CD4-positive, alpha-beta T cell treated with Interleukin-15 for 4 hours (primary cell): ENCODE measurements at regions not wholly inside any gene's neighbourhood (a gene's known extent, or its start where the extent isn't known, plus 50 kb on each side); places are given as distances from the start of the nearest gene placed in this dataset.
"Not testable (repeated sequence)": the region's sequence is repeated elsewhere in the genome, so short reads cannot be mapped to it uniquely, and the experiment has no call there.

Experiments
- DNase-seq: peaks from one replicate; pipeline ENCODE4 v3.0.0-alpha.2; 2020; ENCODE audit warnings: low spot score

DNA sequence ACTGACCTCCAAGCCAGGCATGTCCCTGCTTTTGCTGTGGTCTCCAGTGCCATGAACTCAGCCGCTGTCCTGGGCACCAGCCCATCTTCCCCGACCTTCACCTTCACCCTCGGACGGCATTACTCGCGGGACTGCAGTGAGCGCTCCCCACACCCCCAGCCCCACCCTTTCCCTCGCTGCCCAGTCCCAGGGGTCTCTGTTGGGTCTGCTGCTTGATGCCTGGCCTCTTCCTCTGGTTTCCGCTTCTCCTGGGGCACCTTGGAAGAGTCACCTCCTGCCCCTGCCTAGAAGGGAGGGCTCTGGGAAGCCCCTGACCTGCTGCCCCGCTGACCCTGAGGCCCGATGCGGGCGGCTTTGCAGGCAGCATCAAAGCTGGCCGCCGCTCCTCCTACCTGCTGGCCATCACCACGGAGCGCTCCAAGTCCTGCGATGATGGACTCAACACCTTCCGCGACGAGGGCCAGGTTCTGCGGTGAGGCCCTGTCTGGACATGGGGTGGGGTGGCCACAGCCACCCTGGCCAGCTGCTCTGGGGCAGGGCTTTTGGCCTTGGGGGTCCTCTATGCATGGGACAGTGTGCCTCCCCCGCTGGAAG is 102.3 kb downstream of the ZNF267 start:
- DNase-seq: not testable (repeated sequence)

DNA sequence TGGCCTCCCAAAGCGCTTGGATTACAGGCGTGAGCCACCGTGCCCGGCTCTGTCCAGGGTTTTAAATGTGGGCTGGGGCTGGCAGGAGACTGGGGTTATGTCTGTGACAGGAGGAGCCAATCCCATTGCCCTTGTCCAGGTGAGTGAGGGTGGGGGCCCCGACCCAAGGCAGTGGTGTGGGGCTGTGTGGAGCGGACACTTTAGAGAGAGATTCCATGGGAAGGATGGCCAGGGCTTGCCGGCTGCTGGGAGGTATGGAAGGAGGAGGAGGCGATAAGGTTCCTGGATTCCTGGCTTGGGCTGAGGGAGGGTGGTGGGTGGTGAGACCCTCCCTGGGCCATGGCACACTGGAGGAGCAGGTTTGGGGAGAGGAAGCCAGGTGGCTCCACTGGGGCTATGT is 104.9 kb downstream of the ZNF267 start:
- not testable (repeated sequence) for DNase-seq

DNA sequence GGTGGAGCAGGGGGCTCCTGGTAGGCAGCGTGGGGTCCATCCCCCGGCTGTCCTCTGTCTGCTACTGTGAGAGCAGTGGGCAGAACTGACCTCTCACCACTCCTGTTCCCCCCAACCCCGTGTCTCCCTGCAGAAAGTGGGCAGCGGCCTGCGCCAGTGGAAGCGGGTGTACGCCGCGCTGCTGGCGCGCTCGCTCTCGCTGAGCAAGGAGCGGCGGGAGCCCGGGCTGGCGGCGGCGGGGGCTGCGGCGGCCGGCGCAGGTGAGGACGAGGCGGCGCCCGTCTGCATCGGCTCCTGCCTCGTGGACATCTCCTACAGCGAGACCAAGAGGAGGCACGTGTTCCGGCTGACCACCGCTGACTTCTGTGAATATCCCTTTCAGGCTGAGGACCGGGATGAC is 108.1 kb downstream of the ZNF267 start:
- DNase-seq: not testable (repeated sequence)

DNA sequence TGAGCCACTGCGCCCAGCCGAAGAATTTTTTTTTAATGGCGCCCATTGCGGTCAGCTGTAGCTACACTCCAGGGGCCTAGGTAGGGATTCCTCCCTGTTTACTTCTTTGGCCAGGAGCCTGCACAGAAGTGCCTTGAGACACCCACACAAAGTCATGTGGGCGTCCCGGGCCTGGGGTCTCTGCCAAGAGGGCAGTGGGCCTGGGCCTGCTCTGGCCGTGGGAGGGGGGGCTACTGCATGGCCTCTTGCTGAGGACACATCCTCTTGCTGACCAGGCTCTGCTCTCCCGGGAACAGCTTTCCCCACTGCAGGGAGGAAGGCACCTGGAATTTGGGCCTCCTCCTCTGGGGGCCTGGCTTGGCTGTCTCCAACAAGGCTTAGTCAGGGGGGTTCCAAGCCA is 109.4 kb downstream of the ZNF267 start:
- DNase-seq: not testable (repeated sequence)

DNA sequence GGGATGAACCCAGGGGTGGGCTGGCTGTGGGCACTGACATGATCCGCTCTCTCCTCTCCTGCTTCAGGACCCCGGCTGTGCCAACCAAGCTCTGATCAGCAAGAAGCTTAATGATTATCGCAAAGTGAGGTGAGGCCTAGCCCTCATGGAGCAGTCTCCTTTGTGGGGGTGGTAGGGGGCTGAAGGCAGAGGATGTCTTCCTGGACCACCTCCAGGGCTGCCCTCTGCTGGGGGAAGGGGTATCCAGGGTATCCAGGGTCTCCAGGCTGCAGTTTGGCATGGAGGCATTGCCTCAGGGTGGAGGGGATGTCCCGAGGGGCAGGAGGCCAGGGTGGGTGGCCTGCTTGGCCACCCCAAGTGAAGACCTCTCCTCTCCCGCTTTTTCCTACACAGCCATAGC is 110.1 kb downstream of the ZNF267 start:
- DNase-seq: not testable (repeated sequence)

DNA sequence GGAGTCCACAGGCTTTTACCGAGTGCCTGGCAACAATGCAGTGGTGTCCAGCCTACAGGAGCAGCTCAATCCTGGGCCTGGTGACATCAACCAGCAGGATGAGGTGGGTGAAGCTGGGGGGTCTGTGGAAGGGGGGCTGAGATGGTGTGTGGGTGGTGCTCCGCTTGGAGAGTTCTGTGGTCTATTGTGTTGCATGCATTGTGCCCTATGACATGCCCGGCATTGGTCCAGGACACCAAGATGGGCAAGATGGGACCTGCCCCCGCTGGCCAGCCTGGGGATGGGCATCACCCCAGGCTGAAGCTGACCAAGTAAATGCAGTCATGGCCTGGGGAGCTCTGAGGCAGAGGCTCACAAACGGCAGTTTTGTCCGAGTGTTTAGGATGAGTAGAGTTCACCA is 113.3 kb downstream of the ZNF267 start:
- DNase-seq: not testable (repeated sequence)

DNA sequence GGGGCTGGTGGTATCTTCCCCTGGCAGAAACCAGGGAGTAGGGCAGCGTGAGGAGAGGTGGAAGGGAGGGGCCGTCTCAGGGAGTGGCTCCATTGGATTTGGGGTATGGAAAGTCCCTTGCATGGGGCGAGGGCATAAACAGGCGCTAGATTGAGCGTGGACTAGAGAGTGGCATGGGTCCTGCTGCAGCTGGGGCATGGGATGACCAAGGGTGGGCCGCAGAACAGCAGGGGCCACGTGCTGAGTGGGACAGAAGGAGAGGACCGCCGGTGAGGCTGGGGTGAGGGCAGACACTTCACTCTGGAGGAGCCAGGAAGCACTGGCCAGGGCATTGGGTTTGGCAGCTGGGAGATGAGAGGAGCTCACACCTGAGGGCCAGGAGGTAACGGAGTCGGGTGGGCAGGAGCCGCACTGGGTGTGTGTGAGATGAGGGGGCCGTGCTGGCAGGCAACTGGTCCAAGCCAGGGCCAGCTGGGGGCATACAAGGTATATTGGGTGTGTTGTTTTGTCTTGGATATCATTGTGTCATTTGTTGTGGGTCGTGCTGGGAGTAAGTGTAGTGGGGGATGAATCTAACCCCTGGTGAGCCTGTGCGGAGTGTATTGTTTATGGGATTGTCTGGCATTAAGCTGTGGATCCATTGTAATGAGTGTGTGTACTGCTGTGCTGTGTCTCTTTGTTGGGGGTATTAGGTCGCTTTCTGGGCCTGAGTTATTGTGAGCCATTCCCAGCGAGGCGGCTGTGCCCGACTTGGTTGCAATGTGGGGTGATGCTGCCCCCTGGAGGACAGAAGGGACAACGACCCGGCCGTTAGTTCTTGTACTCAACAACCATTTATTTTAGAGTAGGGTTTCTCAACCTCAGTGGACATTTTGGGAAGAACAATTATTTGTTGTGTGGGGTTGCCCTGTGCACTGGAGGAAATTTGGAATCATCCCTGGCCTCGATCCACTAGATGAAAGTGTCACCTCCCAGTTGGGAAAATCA is 115.3 kb downstream of the ZNF267 start:
- peak; percentile 63 for DNase-seq

DNA sequence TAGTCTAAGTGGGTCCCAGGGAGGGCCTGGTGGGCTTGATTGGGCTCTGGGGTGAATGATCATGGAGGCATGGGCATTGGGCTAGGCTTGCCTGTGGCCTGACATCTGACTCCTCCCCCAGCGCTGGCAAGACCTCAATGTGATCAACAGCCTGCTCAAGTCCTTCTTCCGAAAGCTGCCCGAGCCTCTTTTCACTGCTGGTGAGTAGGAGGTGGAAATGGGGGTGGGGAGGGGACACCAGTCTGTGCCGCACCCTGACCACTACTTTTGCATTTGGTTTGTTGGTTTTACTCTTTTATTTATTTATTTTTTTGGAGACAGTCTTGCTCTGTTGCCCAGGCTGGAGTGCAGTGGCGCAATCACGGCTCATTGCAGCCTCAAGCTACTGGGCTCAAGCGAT is 116.7 kb downstream of the ZNF267 start:
- not testable (repeated sequence) for DNase-seq

DNA sequence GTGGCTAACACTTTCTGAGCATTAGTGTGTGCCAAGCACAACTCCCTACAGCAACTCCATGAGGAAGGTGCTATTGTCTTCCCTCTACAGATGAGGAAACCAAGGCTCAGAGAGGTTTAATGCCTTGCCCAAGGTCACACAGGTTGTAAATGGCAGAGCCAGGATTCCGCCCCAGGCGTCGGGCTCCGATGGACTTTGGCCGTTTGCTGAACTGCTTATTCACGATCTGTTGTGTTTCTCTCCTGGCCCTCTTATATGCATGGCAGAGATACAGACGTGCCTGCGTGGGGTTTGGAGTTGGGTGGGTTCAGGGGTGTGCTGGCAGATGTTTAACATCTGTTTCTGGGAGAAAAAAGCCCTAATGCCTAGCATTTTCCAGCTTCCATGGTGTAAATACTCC is 117.4 kb downstream of the ZNF267 start:
- not testable (repeated sequence) for DNase-seq

DNA sequence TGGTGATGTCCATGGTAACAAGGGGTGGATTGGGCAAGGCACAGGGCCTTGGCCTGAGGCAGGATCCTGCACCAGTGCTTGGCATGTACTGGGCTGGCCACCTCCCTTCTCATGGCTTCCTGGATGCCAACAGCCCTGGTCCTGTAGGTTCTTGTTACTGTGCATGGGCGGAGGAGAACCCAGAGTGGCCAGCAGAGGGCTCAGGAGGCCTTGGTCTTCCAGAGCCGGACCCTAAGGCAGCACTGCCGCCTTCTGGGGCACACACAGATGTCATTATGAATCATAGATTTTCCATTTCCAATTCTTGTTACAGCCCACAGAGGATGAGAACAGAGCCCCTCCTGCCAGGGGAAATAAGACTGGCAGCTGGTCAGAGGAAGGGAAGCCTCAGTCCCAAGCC is 122.7 kb downstream of the ZNF267 start:
- not testable (repeated sequence) for DNase-seq

DNA sequence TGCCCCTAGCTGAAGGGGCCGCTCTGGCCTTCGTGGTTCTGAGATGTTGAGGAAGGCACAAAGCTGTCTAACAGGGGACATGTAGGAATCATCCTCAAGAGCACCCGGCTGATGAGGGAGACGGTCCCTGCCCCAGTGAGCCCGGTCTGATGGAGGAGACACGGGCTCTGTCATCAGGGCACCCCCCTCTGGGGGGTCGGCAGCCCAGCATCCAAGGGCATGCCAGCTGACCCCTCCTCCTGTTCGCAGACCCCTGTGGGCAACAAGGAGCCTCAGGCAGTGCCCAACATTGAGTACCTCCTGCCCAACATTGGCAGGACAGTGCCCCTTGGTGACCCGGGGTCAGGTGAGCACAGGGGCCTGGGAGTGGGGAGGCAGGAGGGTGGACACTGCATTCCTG is 128.9 kb downstream of the ZNF267 start:
- DNase-seq: not testable (repeated sequence)

DNA sequence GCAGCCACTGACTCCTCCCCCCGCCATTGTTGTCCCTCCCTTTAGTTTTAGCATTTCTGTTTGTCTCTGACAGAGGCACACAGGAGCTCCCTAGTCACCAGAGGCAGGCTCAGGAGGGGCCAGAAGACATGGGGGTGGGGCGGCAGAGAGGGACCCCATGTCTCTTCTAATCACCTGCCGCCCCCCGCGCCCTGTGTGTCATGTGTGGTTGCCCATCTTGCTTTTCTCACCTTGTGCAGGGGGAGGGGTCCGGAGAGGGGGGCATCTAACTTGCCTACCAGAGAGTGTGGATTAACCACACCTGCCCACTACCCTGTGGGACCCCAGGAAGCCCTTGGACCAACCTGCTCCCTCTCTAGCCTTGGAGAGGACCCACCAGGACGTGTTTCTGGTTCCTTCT is 130.2 kb downstream of the ZNF267 start:
- DNase-seq: not testable (repeated sequence)

DNA sequence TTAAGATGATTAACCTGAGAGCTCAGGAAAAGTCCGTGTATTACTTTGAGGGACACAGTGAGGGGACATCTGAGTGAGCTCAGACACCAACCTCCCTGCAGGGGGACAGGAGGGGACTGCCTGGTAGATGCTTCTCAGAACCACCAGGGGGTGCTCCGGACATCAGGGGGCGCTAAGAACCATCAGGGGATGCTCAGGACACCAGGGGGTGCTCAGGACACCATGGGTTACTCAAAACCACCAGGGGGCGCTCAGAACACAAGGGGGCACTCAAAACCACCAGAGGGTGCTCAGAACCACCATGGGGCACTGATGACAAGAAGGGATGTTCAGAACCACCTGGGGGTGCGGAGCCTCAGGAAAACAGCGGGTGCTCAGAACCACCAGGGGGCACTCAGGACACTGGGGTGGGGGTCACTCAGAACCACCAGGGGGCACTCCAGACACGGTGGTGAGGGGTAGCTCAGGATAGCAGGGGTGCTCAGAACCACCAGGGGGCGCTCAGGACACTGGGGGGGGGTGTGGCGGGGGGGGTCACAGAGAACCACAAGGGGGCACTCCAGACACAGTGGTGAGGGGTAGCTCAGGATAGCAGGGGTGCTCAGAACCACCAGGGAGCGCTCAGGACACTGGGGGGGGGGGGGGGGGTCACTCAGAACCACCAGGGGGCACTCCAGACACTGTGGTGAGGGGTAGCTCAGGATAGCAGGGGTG is 165.3 kb downstream of the ZNF267 start:
- DNase-seq: not testable (repeated sequence)

DNA sequence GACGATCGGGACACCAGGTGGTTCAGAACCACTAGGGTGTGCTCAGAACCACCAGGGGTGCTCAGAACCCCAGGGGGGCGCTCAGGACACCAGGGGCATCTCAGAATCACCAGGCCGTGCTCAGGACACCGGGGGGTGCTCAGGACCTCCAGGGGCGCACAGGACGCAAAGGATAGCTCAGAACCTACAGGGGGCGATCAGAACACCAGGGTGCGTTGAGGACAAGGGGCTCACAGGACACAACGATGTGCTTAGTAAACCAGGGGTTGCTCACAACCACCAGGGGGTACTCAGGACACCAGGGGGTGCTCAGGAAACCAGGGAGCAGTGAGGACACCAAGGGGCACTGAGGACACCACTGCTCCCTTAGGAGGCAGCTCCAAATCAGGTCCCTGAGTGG is 166.3 kb downstream of the ZNF267 start:
- not testable (repeated sequence) for DNase-seq

DNA sequence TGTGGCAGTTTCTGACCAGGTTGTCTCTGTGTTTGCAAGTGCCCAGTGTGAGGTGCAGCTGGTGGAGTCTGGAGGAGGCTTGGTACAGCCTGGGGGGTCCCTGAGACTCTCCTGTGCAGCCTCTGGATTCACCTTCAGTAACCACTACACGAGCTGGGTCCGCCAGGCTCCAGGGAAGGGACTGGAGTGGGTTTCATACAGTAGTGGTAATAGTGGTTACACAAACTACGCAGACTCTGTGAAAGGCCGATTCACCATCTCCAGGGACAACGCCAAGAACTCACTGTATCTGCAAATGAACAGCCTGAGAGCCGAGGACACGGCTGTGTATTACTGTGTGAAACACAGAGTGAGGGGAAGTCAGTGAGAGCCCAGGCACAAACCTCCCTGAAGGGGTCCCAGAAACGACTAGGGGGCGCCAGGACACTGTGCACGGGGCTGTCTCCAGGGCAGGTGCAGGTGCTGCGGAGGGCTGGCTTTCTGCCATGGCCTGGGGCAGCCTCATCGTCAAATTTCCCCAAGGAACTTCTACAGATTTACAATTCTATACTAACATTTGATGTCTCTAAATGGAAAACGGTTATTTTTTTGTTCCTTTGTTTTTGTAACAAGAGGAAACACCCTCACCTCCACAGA is 187.0 kb upstream of the TP53TG3D start:
- DNase-seq: not testable (repeated sequence)

DNA sequence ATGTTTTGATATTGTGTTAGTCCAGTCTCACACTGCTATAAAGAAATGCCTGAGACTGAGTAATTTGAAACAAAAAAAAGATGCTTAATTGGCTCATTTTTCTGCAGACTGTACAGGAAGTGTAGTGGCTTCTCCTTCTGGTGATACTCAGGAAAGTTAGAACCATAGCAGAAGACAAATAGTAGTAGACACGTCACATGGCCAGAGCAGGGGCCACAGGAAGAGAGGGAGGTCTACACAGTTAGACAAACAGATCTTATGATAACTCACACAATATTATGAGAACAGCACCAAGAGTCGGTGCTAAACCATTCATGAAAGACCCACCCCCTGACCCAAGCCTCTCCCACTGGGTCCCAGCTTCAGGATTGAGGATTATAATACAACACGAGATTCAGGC is 181.5 kb upstream of the TP53TG3D start:
- not testable (repeated sequence) for DNase-seq

DNA sequence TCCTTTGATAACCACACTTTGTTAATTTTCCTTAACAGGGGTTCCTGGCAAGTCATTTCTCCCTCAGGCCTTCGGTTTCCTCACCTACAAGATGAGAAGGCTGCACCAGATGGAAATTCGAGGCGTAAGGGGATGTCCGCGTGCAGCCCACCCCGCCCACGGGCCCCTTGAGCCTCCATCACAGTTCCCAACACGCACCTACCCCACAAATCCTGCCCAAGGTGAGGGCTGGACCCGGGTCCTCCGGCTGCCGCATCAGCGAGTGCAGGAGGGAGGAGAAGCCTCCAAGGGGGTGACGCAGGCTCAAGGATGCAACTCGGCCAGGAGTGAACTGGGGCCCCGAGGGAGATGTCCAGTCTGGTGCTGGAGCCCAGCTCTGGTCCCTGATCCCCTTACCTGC is 169.2 kb upstream of the TP53TG3D start:
- DNase-seq: not testable (repeated sequence)

DNA sequence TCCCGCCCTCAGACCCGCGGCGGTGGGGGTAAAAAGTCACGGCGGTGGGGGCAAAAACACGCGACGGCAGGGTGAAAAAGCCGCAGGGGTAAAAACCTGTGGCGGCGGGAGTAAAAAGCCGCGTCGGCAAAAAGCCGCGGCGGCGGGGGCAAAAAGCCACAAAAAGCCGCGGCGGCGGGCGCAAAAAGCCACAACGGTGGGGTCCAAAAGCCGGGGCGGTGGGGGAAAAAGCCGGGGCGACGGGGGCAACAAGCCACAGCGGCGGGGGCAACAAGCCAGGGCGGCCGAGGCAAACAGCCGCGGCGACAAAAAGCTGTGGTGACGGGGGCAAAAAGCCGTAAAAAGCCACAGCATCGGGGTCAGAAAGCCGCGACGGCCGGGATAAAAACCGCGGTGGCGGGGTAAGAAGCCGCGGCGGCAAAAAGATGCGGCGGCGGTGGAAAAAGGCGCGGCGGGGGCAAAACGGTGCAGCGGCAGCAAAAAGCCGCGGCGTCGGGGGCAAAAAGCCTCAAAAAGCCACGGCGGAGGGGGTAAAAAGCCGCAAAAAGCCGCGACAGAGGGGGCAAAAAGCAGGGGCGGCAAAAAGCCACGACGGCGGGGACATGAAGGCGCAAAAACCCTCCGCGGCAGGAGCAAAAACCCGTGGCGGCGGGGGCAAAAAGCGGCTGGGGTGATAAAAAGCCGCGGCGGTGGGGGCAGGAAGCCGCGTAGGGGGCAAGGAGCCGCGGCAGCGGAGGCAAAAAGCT is 168.3 kb upstream of the TP53TG3D start:
- not testable (repeated sequence) for DNase-seq

DNA sequence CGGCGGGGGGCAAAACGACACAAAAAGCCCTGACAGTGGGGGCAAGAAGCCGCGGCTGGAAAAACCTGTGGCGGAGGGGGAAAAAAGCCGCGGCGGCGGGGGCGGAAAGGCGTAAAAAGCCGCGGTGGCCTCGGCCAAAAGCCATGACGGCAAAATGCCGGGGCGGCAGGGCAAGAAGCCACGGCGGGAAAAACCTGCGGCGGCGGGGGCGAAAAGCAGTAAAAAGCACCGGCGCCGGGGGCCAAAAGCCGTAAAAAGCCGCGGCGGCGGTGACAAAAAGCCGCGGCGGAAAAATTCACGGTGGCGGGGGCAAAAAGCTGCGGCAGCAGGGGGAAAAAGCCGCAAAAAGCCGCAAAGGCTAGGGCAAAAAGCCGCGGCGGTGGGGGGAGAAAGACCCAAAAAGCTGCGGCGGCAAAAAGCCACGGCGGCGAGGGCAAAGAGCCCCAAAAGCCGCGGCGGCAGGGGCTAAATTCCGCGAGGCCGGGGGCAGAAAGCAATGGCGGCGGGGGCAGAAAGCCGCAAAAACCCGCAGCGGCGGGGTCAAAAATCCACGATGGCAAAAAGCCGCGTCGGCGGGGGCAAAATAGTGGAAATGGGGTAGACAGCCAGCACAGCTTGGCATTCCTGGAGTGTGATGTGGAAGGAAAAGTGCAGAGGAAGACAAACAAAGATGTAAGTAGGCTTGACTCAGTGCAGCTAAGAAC is 167.5 kb upstream of the TP53TG3D start:
- DNase-seq: not testable (repeated sequence)

DNA sequence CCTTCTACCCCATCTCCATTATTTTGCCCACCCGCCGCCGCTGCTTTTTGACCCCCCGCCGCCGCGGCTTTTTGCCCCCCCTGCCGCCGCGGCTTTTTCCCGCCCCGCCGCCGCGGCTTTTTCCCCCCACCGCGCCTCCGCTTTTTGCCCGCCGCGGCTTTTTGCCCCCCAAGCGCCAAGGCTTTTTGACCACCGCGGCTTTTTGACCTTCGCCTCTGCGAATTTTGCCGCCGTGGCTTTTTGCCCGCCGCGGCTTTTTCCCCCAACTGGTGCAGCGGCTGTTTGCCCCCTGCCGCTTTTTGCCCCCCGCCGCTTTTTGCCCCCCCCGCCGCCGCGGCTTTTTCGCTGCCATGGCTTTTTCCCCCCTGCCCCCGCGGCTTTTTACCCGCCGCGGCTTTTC is 137.5 kb upstream of the TP53TG3D start:
- not testable (repeated sequence) for DNase-seq

DNA sequence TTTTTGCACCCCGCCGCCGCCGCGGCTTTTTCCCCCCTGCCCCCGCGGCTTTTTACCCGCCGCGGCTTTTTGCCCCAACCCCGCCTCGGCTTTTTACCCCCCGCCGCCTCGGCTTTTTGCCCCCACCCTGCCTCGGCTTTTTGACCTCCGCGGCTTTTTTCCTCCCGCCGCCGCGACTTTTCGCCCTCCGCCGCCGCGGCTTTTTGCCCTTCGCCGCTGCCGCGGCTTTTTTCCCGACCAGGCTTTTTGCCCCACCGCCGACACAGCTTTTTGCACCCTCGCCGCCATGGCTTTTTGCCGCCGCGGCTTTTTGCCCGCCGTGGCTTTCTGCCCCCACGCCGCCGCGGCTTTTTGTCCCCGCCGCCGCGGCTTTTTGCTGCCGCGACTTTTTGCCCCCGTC is 137.0 kb upstream of the TP53TG3D start:
- no peak for DNase-seq
